ENCODE measurements at regions not wholly inside any gene's neighbourhood (a gene's known extent, or its start where the extent isn't known, plus 50 kb on each side); places are given as distances from the start of the nearest gene placed in this dataset.

DNA sequence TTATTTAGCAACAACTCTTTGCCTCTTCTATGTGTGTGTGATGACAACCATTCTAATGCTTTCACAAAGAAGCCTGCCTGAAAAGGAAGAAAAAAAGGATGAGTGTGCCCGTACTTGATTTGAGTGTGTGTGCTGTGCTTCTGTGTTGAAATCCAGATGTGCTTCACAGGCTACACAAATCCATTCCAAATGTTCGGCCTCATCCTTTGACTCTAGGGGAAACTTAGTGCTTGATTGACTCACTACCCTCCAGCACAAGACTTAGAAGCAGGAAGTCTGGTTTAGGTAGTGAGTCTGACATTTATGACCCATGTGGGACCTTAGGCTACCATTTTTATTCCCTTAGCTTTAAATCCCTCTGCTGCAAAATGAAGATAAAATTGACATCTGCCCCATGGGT lies 108.8 kb upstream of the PLAAT1 start:
- TF ChIP-seq, protein P1, sequence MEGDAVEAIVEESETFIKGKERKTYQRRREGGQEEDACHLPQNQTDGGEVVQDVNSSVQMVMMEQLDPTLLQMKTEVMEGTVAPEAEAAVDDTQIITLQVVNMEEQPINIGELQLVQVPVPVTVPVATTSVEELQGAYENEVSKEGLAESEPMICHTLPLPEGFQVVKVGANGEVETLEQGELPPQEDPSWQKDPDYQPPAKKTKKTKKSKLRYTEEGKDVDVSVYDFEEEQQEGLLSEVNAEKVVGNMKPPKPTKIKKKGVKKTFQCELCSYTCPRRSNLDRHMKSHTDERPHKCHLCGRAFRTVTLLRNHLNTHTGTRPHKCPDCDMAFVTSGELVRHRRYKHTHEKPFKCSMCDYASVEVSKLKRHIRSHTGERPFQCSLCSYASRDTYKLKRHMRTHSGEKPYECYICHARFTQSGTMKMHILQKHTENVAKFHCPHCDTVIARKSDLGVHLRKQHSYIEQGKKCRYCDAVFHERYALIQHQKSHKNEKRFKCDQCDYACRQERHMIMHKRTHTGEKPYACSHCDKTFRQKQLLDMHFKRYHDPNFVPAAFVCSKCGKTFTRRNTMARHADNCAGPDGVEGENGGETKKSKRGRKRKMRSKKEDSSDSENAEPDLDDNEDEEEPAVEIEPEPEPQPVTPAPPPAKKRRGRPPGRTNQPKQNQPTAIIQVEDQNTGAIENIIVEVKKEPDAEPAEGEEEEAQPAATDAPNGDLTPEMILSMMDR (IDR thresholded peaks at IDR 0.05): no peak
- TF ChIP-seq POLR2A (IDR thresholded peaks at IDR 0.05) (no peak), EP300 (IDR thresholded peaks at IDR 0.05) (no peak), POLR2AphosphoS5 (IDR thresholded peaks at IDR 0.05) (no peak)
